ENCODE measurements at regions not wholly inside any gene's neighbourhood (a gene's known extent, or its start where the extent isn't known, plus 50 kb on each side); places are given as distances from the start of the nearest gene placed in this dataset.
"Not testable (repeated sequence)": the region's sequence is repeated elsewhere in the genome, so short reads cannot be mapped to it uniquely, and the experiment has no call there.

- DNase-seq (ENCODE audit: low read depth, low spot score) = no peak
Observed at GRCh38 chr6:170149681-170150589, 140.9 kb downstream of the DLL1 start.

- DNase-seq (ENCODE audit: low read depth, low spot score) = no peak
Observed at GRCh38 chr6:170148709-170149470, 142.0 kb downstream of the DLL1 start.

GRCh38 chr6:170147832-170148708 is 142.8 kb downstream of the DLL1 start:
- DNase-seq (ENCODE audit: low read depth, low spot score) = no peak

DNA sequence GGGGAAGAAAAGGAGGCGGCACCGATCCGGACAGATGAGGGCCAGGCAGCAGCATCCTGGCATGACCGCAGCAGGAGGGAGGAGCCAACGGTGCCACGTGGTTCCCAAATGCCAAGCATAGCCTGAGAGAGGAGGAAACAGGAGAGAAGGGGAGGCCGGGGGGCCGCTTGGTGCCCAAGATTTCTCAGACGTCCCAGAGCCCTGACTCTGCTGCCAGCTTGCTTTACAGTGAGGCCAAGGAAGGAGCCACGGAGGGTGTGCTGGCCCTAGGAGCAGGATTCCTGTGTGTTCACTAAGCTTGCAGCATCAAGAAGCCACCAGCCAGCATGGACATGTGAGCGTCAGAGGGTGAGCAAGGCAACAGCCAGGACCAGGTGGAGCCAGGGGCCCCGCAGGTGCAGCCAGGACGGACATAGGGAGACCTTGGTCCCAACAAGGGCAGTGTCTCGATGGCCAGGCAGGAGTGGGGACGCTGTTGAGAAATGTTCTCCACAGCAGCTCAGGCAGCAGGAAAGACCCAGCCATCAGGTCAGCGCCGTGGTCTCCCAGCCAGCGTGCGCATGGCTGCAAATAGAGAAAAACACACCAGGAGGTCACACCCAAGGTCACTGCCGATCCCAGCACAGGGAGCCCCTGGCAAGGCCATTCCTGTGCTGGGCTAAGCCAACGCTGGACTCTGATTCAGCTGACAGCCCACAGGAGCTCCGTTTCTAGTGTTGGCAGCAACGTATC is 143.7 kb downstream of the DLL1 start:
- no peak for DNase-seq (ENCODE audit: low read depth, low spot score)

DNA sequence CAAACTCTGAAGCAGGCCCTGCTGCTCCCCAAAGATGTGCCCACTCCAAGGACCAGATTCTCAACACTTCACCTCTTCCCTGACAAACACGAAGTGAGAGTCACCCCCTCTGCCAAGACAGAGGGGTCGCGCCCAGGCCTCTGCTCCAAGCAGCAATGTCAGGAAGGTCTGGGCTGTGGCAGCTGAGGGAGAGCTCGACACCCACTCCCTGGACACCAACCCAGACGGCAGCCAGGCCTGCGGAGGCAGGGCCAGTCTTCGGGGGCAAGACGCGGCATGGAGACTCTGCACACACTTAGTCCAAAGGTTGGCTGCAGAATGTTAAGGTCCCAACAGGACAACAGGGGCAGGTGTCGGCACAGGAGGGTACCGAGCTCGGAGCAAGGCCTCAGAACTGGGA is 144.2 kb downstream of the DLL1 start:
- DNase-seq (ENCODE audit: low read depth, low spot score) = no peak

- DNase-seq (ENCODE audit: low read depth, low spot score) = not testable (repeated sequence)
Observed at GRCh38 chr6:170146131-170146530, 144.7 kb downstream of the DLL1 start.

GRCh38 chr6:170145716-170146115 is 145.2 kb downstream of the DLL1 start:
- not testable (repeated sequence) for DNase-seq (ENCODE audit: low read depth, low spot score)

DNA sequence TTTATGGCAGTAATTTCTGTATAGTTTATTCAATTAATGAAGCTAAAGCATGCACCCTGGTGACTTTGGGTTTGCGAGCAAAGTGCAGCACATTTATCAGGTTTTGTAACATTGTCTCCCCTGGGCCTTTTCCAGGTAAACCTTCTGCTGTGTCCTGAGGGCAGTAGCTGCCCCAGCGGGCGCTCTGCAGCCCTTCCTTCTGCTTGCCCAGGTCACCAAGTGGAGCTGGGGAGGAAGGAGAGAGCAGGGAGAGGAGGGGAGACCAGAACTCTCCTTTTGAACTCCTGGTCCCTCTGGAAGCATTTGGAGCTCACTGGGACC is 145.6 kb downstream of the DLL1 start:
- DNase-seq (ENCODE audit: low read depth, low spot score) = no peak

DNA sequence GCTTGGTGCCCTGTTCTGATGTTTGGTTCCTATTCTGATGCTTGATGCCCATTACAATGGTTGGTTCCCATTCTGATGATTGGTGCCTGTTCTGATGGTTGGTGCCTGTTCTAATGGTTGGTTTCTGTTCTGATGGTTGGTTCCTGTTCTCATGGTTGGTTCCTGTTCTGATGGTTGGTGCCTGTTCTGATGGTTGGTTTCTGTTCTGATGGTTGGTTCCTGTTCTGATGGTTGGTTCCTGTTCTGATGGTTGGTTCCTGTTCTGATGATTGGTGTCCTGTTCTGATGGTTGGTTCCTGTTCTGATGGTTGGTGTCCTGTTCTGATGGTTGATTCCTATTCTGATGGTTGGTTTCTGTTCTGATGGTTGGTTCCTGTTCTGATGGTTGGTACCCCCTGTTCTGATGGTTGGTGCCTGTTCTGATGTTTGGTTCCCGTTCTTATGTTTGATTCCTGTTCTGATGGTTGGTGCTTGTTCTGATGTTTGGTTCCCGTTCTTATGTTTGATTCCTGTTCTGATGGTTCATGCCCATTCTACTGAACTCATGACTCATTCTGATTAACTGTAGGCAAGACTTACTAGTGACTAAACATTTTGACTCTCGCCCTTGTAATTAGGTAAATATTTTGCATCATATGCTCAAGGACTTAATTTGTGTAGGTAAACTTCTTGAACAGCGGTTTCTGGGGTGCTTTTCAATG is 146.2 kb downstream of the DLL1 start:
- DNase-seq (ENCODE audit: low read depth, low spot score) = no peak

DNA sequence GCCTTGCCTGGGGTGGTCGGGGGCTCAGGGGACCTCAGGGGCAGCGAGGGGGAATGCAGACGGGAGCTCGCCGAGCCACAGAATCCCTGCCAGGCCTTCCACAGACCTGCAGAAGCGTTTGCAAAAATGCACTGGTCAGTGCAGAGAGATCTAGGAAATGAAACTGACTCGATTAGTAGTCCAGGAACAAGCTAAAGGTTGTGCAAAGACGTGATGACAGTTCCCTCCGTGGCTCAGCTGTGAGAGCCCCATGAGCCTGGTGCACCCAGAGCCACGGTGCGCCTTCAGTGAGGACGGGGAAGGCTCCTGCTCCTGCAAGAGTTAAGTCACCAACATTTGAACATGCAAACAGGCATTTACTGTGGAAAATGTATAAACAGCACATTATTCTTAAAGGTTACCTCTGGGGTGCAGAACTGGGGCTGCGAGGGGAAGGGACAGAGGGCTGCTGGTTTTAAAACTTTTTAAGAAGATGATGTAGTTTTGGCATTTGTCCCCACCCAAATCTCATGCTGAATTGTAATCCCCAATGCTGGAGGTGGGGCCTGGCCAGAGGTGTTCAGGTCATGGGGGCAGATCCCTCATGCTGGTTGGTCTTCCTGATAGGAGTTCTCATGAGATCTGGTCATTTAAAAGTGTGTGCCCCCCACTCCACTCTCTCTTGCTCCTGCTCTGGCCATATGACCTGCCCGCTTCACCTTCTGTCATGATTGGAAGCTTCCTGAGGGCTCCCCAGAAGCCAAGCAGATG is 147.3 kb downstream of the DLL1 start:
- no peak for DNase-seq (ENCODE audit: low read depth, low spot score)

GRCh38 chr6:170142559-170142958 is 148.3 kb downstream of the DLL1 start:
- no peak for DNase-seq (ENCODE audit: low read depth, low spot score)

GRCh38 chr6:170141061-170141460 is 149.8 kb downstream of the DLL1 start:
- DNase-seq (ENCODE audit: low read depth, low spot score) = not testable (repeated sequence)

DNA sequence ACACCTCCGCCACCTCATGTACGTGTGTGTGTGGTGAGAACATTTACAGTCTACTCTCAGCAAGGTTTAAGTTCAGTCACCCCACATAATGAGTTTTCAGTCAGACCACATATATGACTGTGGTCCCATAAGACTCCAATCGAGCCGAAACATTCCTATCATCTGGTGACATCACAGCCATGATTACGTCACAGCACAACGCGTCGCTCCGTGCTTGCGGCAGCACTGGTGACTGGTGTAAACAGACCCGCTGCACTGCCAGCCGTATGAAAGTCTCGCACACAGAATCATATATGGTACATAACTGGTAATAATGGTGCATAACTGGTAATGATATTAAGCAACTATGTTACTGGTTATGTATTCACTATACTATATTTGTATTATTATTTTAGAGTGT is 150.7 kb downstream of the DLL1 start:
- no peak for DNase-seq (ENCODE audit: low read depth, low spot score)

GRCh38 chr6:170139531-170139930 is 151.3 kb downstream of the DLL1 start:
- no peak for DNase-seq (ENCODE audit: low read depth, low spot score)

DNA sequence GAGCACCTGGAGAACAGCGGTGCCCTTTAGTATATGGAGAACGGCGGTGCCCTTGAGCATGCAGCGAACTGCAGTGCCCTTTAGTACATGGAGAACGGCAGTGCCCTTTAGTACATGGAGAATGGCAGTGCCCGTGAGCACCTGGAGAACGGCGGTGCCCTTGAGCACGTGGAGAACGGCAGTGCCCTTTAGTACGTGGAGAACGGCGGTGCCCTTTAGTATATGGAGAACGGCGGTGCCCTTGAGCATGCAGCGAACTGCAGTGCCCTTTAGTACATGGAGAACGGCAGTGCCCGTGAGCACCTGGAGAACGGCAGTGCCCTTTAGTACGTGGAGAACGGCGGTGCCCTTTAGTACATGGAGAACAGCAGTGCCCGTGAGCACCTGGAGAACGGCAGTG is 151.8 kb downstream of the DLL1 start:
- not testable (repeated sequence) for DNase-seq (ENCODE audit: low read depth, low spot score)

- DNase-seq (ENCODE audit: low read depth, low spot score) = no peak
Observed at GRCh38 chr6:170137911-170138910, 152.7 kb downstream of the DLL1 start.

GRCh38 chr6:170137176-170137891 is 153.5 kb downstream of the DLL1 start:
- no peak for DNase-seq (ENCODE audit: low read depth, low spot score)
